Thyroid gland (tissue), 4 donors: ENCODE measurements at regions not wholly inside any gene's neighbourhood (a gene's known extent, or its start where the extent isn't known, plus 50 kb on each side); places are given as distances from the start of the nearest gene placed in this dataset.

Experiments
- POLR2A ChIP-seq, 2 donors: fragments of 450-650 bp; IDR thresholded peaks; one replicate each; pipeline ENCODE4 v1.6.1; 2017; ENCODE audit warnings: antibody characterized with exemption in 2 of 2, mild to moderate bottlenecking in 2 of 2, moderate library complexity in 1 of 2
- TF ChIP-seq, protein P1 (sequence below), 6 experiments: fragments of 200-600 bp in 3 of 6; fragments of 450-650 bp in 3 of 6; sonication (generic) in 3 of 6; IDR thresholded peaks; one replicate each; pipeline ENCODE4 v1.5.1; 2016 to 2019; ENCODE audit warnings: antibody characterized with exemption in 6 of 6, mild to moderate bottlenecking in 2 of 6, inconsistent platforms in 1 of 6, moderate library complexity in 1 of 6

DNA sequence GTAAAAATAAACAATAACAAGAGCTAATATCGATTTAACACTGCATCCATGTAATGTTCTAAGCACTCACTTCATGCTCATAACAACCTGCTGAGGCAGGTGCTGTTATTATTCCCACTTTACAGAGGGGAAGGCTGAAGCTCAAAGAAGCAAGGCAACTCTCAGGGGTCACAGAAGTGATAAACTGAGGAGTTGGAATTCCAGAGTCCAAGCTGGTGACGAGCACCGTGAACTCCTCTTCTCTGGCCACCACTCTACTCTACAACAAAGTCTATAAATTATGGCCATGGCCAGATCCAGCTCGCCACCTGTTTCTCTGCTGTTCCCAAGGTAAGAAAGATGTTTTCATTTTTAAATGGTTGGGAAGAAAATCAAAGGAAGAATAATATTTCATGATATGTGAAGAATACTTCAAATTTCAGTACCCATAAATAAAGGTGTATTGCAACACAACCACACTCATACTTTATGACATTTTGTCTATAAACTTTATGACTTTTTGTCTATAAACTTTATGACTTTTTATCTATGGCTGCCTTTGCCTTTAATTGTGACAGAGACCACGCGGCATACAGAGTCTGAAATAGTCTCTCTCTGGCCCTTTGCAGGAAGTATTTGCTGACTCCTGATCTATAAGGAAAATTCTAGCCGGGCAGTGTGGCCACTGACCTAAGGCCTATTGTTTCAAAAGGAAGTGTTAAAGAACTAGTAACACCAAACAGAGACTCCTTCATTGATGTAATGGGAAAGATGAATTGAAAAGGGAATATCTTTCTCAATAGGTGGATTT, 113.2 kb upstream of the KCNG1 start:
- TF ChIP-seq POLR2A (IDR thresholded peaks at IDR 0.05) = no peak
- TF ChIP-seq, protein P1, sequence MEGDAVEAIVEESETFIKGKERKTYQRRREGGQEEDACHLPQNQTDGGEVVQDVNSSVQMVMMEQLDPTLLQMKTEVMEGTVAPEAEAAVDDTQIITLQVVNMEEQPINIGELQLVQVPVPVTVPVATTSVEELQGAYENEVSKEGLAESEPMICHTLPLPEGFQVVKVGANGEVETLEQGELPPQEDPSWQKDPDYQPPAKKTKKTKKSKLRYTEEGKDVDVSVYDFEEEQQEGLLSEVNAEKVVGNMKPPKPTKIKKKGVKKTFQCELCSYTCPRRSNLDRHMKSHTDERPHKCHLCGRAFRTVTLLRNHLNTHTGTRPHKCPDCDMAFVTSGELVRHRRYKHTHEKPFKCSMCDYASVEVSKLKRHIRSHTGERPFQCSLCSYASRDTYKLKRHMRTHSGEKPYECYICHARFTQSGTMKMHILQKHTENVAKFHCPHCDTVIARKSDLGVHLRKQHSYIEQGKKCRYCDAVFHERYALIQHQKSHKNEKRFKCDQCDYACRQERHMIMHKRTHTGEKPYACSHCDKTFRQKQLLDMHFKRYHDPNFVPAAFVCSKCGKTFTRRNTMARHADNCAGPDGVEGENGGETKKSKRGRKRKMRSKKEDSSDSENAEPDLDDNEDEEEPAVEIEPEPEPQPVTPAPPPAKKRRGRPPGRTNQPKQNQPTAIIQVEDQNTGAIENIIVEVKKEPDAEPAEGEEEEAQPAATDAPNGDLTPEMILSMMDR (IDR thresholded peaks at IDR 0.05) = no peak
